GM12878 (cell line): ENCODE measurements at regions not wholly inside any gene's neighbourhood (a gene's known extent, or its start where the extent isn't known, plus 50 kb on each side); places are given as distances from the start of the nearest gene placed in this dataset.

Experiments used
- ATAC-seq: fragments of 200-7000 bp; cut with Tn5 transposase; 3 replicates; pipeline ENCODE4 v1.9.1; 2020; ENCODE audit warnings: mild to moderate bottlenecking, moderate library complexity
- BruUV-seq: library from RNA; stranded (reverse); fragments of 400-500 nt; replicated peaks from 2 replicates; lab custom pipeline; 2021; lab: Mats Ljungman, UMichigan
- CTCF ChIA-PET: fragments of 300-600 bp; sonication (Branson Sonifier 250); formaldehyde crosslinking; extraction: SDS; loops from one replicate; lab custom pipeline; 2021; ENCODE audit warnings: inconsistent platforms; lab: Yijun Ruan, JAX
- POLR2A ChIA-PET: fragments of 350-600 bp; formaldehyde crosslinking; extraction: SDS; loops from one replicate; lab custom pipeline; 2021; ENCODE audit warnings: inconsistent platforms; lab: Charles Lee
- RAD21 ChIA-PET: fragments of 300-600 bp; sonication (Branson Sonifier 250); formaldehyde crosslinking; loops from one replicate; lab custom pipeline; 2023; ENCODE audit warnings: antibody characterized with exemption; ENCODE audit not compliant: unreplicated experiment; lab: Charles Lee
- SMC1A ChIA-PET: fragments of 300-600 bp; sonication (Branson Sonifier 250); formaldehyde crosslinking; loops from one replicate; lab custom pipeline; 2023; ENCODE audit not compliant: unreplicated experiment, uncharacterized antibody; lab: Charles Lee
- DNase-seq: peaks from one replicate; pipeline ENCODE4 v3.0.0-alpha.2; 2011; ENCODE audit warnings: low read depth, low spot score
- FAIRE-seq: peaks from 3 replicates; lab custom pipeline; 2011; peaks lifted over from hg19 to GRCh38; lab: Jason Lieb, UNC
- H2AFZ ChIP-seq: 2 replicates; pipeline ENCODE4 v1.6.0; 2011; ENCODE audit warnings: low read depth, low read length, control low read depth; ENCODE audit not compliant: control insufficient read depth
- H3K27ac ChIP-seq: 2 replicates; pipeline ENCODE4 v1.5.1; 2011; ENCODE audit warnings: control low read depth; ENCODE audit not compliant: control insufficient read depth, insufficient read depth
- H3K27me3 ChIP-seq, 2 experiments: replicated peaks in 1 of 2; 2 replicates each; pipeline versions ENCODE4 v1.6.0 to v1.6.1; 2011; ENCODE audit warnings: low read length in 1 of 2; ENCODE audit not compliant: control insufficient read depth in 2 of 2, insufficient read depth in 2 of 2
- H3K36me3 ChIP-seq, 2 experiments: 2 replicates each; pipeline ENCODE4 v1.5.1; 2011; ENCODE audit warnings: low read length in 1 of 2; ENCODE audit not compliant: control insufficient read depth in 2 of 2, insufficient read depth in 2 of 2
- H3K4me1 ChIP-seq: 2 replicates; pipeline ENCODE4 v1.6.1; 2011; ENCODE audit warnings: mild to moderate bottlenecking, low read length, moderate library complexity, mixed read lengths; ENCODE audit not compliant: control insufficient read depth, insufficient read depth
- H3K4me2 ChIP-seq: 2 replicates; pipeline ENCODE4 v1.6.0; 2011; ENCODE audit warnings: control low read depth; ENCODE audit not compliant: control insufficient read depth, insufficient read depth
- H3K4me3 ChIP-seq: fragments of 200-600 bp; sonication (generic); 2 replicates; pipeline ENCODE4 v1.5.1; 2016
- H3K79me2 ChIP-seq: 2 replicates; pipeline ENCODE4 v1.6.0; 2011; ENCODE audit warnings: low read length; ENCODE audit not compliant: control insufficient read depth, insufficient read depth
- H3K9ac ChIP-seq: 2 replicates; pipeline ENCODE4 v1.8.0; 2011; ENCODE audit warnings: low read length, control low read depth, mixed read lengths; ENCODE audit not compliant: control insufficient read depth, insufficient read depth
- H3K9me3 ChIP-seq: replicated peaks from 3 replicates; pipeline ENCODE4 v1.5.1; 2011; ENCODE audit warnings: mild to moderate bottlenecking, low read length; ENCODE audit not compliant: control insufficient read depth, insufficient read depth
- H4K20me1 ChIP-seq: 2 replicates; pipeline ENCODE4 v1.6.0; 2011; ENCODE audit not compliant: control insufficient read depth, insufficient read depth
- E4F1 ChIP-seq: fragments of 450-650 bp; IDR thresholded peaks from 2 replicates; pipeline ENCODE4 v1.6.1; 2018; ENCODE audit warnings: borderline replicate concordance, mild to moderate bottlenecking; ENCODE audit not compliant: partially characterized antibody
- ELK1 ChIP-seq: IDR thresholded peaks from 2 replicates; pipeline ENCODE4 v1.6.1; 2012; ENCODE audit warnings: low read depth, low read length, improper control_type of control experiment
- EP300 ChIP-seq, 2 experiments: fragments of 150-350 bp in 1 of 2; IDR thresholded peaks; 2 replicates each; pipeline ENCODE4 v1.6.1; 2011 to 2012; ENCODE audit warnings: low read depth in 2 of 2, low read length in 2 of 2, borderline replicate concordance in 1 of 2, improper control_type of control experiment in 1 of 2, inconsistent platforms in 1 of 2; ENCODE audit not compliant: control insufficient read depth in 1 of 2
- IKZF2 ChIP-seq, 2 experiments: fragments of 450-650 bp; IDR thresholded peaks; 2 replicates each; pipeline ENCODE4 v1.6.1; 2017; ENCODE audit warnings: mild to moderate bottlenecking in 2 of 2, moderate library complexity in 2 of 2
- MEF2B ChIP-seq: fragments of 450-650 bp; IDR thresholded peaks from 2 replicates; pipeline ENCODE4 v1.6.1; 2018; ENCODE audit warnings: mild to moderate bottlenecking, moderate library complexity; ENCODE audit not compliant: partially characterized antibody, poor library complexity, severe bottlenecking
- PML ChIP-seq: IDR thresholded peaks from 2 replicates; pipeline ENCODE4 v1.6.1; 2012; ENCODE audit warnings: low read length, inconsistent platforms
- SIX5 ChIP-seq: IDR thresholded peaks from 2 replicates; pipeline ENCODE4 v1.6.1; 2011; ENCODE audit warnings: mild to moderate bottlenecking, low read depth, low read length, moderate library complexity; ENCODE audit not compliant: severe bottlenecking
- TCF12 ChIP-seq: IDR thresholded peaks from 2 replicates; pipeline ENCODE4 v1.6.1; 2011; ENCODE audit warnings: low read depth, mild to moderate bottlenecking, low read length
- YBX1 ChIP-seq: fragments of 450-650 bp; IDR thresholded peaks from 2 replicates; pipeline ENCODE4 v1.6.1; 2016; ENCODE audit warnings: antibody characterized with exemption
- ZBED1 ChIP-seq: IDR thresholded peaks from 2 replicates; pipeline ENCODE4 v1.6.1; 2016; ENCODE audit warnings: borderline replicate concordance
- WGBS: methylation state at CpG from one replicate; pipeline ENCODE4 v1.1.6; 2016; ENCODE audit warnings: low lambda C conversion rate; ENCODE audit not compliant: insufficient replicate concordance, insufficient coverage; ENCODE audit errors: missing lambda C conversion rate; 5-methylcytosine and 5-hydroxymethylcytosine counted together
- in situ Hi-C: fragments of 300-500 bp; cut with MboI; formaldehyde crosslinking; loops from 9 replicates; pipeline ENCODE4 v1.14.3; 2018; ENCODE audit warnings: mixed read lengths
- intact Hi-C: fragments of 100-400 bp; cut with micrococcal nuclease; formaldehyde crosslinking; loops from one replicate; pipeline ENCODE4 v1.14.2; 2022; ENCODE audit not compliant: unreplicated experiment

GRCh38 chr3:31465999-31466398 is 66.7 kb upstream of the STT3B start:
- Histone ChIP-seq H3K27ac (no peak overlapping the region), H3K9ac (no peak overlapping the region), H3K79me2 (no peaks in the 10 kb centered on the region), H3K4me2 (no peak overlapping the region), H4K20me1 (no peaks in the 10 kb centered on the region), H3K36me3 (no peaks in the 10 kb centered on the region), H3K4me3 (no peak overlapping the region), H3K27me3 (no peaks in the 10 kb centered on the region), H3K9me3 (no peaks in the 10 kb centered on the region; the same call in 2 of the 3 replicates), H3K4me1 (peaks cover 13% of the 10 kb centered on the region), H2AFZ (no peak overlapping the region)
- ATAC-seq (no peak), DNase-seq (no peak), FAIRE-seq (no peak)
- POLR2A ChIA-PET, result no interaction called here
- BruUV-seq, result no TSS peak
- TF ChIP-seq PML (no peak), YBX1 (no peak), EP300 (IDR thresholded peaks at IDR 0.05; ENCODE audit: borderline replicate concordance in 1 of 2, control insufficient read depth in 1 of 2, low read depth in 2 of 2, low read length in 2 of 2) (no peak), ZBED1 (no peak), IKZF2 (IDR thresholded peaks at IDR 0.05) (no peak)
- in situ Hi-C loops (no loop called here), intact Hi-C loops (no loop called here)
- RAD21 ChIA-PET, result interaction anchor here (0.9 to 5.9 kb wide), 3 partner anchors 37 to 66 kb away, joined by 3 to 46 read pairs (median 3); partner anchors contain the start of gene STT3B
- SMC1A ChIA-PET, result interaction anchor here (0.7 to 2.6 kb wide), 9 partner anchors 8 to 241 kb away, joined by 3 to 7 read pairs (median 4); no protein-coding TSS in a partner anchor
- CTCF ChIA-PET, result interaction anchor here (1.0 to 1.4 kb wide), 4 partner anchors 12 to 80 kb away, joined by 3 to 4 read pairs (median 3); no protein-coding TSS in a partner anchor

GRCh38 chr3:31466866-31467265 is 65.9 kb upstream of the STT3B start:
- no peaks in the 10 kb centered on the region for H3K36me3 ChIP-seq
- POLR2A ChIA-PET, result no interaction called here
- SMC1A ChIA-PET, result interaction anchor here (1.1 to 2.0 kb wide), 7 partner anchors 12 to 240 kb away, joined by 3 to 5 read pairs (median 4); no protein-coding TSS in a partner anchor
- H3K4me2 ChIP-seq, result no peak overlapping the region
- no TSS peak for BruUV-seq
- intact Hi-C loops, result no loop called here
- H3K4me1 ChIP-seq, result peaks cover 11% of the 10 kb centered on the region
- in situ Hi-C loops, result no loop called here
- RAD21 ChIA-PET, result interaction anchor here (1.0 to 5.9 kb wide), 3 partner anchors 65 to 66 kb away, joined by 3 to 46 read pairs (median 3); partner anchors contain the start of gene STT3B
- TF ChIP-seq ELK1, result no peak
- no peak for TF ChIP-seq TCF12
- TF ChIP-seq SIX5, result no peak
- TF ChIP-seq MEF2B, result no peak
- no peak for TF ChIP-seq E4F1
- 17% methylated on average over 2 of the region's 2 CpGs for WGBS
- H3K79me2 ChIP-seq, result no peaks in the 10 kb centered on the region
- no peaks in the 10 kb centered on the region for H3K27me3 ChIP-seq
- CTCF ChIA-PET, result interaction anchor here (1.0 to 1.2 kb wide), 3 partner anchors 11 to 79 kb away, joined by 3 to 4 read pairs (median 3); no protein-coding TSS in a partner anchor
- no peak overlapping the region for H3K9ac ChIP-seq
- no peak for ATAC-seq
- no peak for DNase-seq
- no peak overlapping the region for H2AFZ ChIP-seq
- FAIRE-seq, result no peak
- H3K9me3 ChIP-seq, result no peaks in the 10 kb centered on the region; the same call in 2 of the 3 replicates
- no peak overlapping the region for H3K4me3 ChIP-seq
- H3K27ac ChIP-seq, result no peak overlapping the region
- H4K20me1 ChIP-seq, result no peaks in the 10 kb centered on the region
